HG03060 (cell line): ENCODE measurements at regions not wholly inside any gene's neighbourhood (a gene's known extent, or its start where the extent isn't known, plus 50 kb on each side); places are given as distances from the start of the nearest gene placed in this dataset.
"Not testable (repeated sequence)": the region's sequence is repeated elsewhere in the genome, so short reads cannot be mapped to it uniquely, and the experiment has no call there.

Experiments used
- ATAC-seq: cut with Tn5 transposase; IDR thresholded peaks from one replicate; pipeline ENCODE4 v1.9.1; 2021; ENCODE audit warnings: low read depth, moderate number of reproducible peaks; ENCODE audit not compliant: unreplicated experiment

DNA sequence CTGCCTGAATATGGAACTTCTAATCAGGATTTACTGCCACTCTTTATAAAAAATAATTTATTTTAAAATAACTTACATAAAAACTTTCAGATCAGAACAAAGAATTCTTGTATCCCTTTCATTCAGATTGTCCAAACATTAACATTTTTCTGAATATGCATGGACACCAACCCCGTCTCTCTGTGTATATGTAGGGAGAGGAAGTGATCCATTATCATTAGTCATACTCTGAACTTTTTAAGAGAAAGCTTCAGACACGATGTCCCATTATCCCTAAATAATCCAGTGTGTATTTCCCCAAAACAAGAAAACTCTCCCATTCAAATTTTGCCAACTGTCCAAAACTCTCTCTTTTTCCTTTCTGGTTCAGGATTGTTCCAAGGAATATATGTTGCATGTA is 122.3 kb upstream of the CXADR start:
- ATAC-seq: no peak

DNA sequence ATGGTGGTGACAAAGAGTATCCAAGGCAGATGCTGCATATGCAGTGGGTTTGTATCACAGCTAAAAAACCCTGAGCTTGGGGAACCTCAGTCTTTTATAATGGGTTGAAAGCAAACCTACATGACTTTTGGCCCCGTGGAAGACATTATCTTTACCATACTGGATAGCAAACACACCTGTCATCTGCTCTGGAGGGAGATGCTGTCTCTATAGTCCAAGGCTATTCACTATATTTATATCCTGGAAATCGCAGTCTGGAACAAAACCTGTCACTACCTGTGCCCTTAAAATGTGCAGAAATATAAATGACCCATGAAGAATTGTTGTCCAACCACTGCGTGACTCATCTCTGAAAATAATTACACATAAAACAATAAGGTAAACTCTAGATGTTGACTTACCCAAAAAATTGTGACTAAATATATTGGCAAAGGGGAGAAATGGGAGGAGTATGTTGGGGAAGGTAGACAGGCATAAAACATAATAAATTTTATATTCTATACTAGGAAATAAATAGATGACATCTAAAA is 121.0 kb upstream of the CXADR start:
- ATAC-seq: no peak

DNA sequence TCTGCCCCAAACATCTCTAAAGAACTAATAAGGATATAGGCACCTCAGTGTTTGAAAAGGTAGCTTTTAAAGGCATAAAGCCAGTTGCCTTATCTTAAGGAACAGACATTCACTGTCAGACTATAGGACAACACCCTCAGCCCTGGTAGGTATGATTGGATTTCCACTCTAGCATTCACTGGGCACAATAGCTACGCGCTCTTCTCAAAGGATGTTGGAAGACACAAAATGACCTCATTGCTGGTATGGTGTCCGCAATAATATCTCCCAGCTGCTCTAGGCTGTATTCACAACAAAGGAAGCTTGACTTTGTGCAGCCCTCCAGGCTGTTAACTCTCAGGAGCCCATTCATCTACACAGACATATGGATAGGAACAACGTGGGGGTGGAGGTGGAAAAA is 119.4 kb upstream of the CXADR start:
- no peak for ATAC-seq

DNA sequence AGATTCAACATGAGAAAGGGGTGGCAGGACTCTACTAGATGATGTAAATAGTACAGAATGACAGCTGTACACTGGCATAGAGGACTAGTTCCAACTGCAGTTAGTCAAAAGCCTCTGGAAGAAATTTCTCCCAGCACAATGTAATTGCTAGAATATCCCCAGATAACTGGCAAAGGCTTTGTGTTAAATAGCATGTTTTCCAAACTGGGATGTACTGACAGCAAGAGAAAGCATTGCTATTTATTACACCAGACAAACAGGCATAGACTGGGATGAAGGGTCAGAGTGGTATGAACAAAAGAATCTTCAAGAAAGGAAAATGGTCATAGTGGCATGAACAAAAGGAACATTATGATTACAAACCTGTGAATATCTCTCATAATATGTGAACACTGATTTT is 115.9 kb upstream of the CXADR start:
- no peak for ATAC-seq

DNA sequence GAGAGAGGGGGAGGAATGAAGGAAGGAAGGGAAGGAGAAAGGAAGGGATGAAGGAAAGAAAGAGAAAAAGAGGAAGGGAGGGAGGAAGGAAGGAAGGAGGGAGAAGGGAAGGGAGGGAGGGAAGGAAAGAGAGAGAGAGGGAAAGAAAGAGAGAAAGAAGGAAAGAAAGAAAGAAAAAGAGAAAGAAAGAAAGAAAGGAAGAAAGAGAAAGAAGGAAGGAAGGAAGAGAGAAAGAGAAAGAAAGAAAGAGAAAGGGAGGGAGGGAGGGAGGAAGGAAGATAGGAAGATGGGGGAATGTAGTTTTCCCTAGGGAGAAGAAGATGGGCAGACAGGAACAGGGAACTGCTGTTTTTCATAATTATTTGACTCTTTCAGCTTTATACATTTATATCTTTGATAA is 115.1 kb upstream of the CXADR start:
- no peak for ATAC-seq

DNA sequence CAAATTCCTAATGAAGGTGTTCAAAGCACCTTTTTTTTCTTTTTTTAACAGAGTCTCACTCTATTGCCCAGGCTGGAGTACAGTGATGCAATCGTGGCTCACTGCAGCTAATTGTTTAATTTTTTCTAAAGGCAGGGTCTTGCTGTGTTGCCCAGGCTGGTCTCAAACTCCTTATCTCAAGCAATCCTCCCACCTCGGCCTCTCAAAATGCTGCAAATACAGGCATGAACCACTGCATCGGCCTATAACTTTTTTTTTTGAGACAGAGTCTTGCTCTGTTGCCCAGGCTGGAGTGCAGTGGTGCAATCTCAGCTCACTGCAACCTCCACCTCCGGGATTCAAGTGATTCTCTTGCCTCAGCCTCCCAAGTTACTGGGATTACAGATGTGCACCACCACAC is 113.9 kb upstream of the CXADR start:
- not testable (repeated sequence) for ATAC-seq

DNA sequence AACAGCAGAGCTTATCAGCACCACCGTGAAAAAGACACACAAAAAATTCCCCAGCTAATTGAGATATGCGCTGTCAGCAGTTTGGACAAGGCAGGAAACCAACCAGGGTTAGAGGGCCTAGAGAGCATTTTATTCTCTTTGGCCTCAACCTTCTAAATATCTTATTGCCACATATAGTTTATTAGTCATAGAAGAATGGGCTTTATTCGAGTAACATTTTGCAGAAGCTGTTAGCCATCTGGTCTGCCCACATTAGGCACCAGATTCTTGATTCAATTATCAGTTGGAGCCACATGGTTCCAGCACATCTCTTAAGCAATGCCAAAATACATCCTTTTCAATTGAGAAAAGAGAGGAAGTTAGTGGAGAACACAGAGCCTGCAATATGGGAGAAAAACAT is 109.9 kb upstream of the CXADR start:
- no peak for ATAC-seq

DNA sequence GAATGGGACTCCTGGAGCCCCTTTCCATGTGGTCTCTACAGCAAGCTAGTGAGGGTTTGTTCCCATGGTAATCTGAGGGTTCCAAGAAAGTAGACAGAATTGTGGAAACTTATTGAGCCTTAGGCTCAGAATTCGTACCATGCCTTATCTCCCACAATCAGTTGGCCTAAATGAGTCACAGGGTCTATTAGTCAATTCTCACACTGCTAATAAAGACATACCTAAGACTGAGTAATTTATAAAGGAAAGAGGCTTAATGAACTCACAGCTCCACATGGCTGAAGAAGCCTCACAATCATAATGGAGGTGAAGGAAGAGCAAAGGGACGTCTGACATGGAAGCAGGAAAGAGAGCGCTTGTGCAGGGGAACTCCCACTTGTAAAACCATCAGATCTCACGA is 106.6 kb upstream of the CXADR start:
- no peak for ATAC-seq

DNA sequence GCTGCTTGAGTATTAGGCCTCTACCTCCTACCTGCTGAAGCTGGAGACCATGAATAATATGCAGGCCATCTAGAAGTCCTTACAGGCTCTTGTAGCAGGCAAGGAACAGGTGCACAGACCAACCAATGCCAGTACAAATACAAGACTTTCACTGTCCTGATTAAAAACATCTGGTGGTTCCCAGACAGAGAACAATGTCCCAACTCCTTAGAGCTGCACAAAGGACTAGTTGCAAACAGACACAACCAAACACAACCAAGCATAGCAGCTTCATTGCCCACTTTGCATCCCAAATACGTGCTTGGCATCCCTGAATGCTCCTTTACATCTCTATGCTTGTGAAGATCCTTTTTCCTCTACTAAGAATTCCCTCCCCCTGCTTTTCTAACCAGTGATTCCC is 98.1 kb upstream of the CXADR start:
- no peak for ATAC-seq

DNA sequence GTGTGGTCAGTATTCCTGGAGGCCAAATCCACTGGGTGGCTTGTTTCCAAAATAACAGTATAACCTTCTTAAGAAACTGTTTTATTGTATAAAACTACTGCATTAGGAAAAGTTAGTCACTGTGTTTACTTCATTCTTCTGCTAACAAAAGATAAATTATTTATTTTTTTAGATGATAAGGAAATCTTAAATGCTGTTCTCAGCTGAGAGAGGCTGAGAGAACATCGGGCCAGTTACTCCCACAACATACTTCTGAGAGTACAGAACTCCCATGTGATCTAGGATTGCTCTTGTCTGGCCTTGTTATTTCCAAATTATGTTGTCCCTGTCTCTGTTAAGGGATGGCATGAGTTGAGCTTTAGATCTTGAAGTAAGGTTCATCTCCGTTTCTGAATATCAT is 96.7 kb upstream of the CXADR start:
- no peak for ATAC-seq

DNA sequence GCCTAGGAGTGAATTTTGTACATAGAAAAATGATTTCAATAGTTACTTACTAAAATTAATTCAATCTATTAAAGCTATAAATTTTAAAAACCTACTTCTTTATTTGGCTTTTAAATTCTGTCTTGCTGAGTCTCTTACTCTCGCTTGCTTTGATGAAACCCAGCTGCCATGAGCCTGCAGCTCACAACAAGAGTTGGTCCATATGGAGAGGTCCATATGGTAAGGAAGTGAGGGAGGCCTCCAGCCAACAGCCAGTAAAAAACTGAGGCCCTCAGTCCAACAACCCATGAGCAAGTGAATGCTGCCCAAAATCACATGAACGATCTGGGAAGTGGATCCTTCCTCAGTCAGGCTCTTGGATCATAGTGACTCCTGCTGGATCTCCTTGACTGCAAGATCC is 89.9 kb upstream of the CXADR start:
- no peak for ATAC-seq

DNA sequence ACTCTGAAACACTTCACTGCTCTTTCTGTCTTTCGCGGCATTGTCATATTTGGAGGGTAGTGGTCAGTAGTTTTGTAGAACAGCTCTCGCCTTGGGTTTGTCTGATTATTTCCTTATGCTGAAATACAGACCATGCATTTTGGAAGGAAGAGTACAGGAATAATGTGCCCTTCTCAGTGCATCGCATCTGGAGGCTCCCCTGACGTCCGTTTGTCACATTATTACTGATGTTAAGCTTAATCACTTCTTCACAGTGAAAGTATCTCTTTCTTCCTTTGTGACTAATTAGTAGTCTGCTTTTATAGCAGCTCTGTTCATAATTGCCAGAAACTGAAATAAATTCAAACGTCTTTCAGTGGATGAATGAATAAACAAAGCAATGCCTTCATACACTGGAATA is 85.7 kb upstream of the CXADR start:
- ATAC-seq: no peak

DNA sequence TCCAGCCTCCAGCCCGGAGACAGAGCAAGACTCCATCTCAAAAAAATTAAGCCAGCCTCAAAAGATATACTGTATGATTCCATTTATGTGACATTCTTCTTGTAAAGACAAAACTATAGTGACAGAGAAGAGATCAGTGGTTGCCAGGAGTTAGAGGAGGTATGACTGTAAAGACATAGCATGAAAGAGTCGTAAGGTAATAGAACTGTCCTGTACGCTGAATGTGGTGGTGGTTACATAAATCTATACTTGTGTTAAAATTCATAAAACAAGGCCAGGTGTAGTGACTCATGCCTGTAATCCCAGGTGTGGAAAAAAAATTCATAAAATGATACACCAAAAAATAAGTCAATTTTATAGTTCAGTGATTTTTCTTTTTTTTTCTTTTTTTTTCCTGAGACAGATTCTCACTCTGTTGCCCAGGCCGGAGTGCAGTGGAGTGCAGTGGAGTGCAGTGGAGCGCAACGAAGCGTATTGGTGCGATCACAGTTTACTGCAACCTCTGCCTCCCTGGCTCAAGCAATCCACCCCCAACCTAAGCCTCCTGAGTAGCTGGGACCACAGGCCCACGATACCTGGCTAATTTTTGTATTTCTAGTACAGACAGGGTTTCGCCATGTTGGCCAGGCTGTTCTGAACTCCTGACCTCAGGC is 84.9 kb upstream of the CXADR start:
- ATAC-seq: peak; percentile 89

DNA sequence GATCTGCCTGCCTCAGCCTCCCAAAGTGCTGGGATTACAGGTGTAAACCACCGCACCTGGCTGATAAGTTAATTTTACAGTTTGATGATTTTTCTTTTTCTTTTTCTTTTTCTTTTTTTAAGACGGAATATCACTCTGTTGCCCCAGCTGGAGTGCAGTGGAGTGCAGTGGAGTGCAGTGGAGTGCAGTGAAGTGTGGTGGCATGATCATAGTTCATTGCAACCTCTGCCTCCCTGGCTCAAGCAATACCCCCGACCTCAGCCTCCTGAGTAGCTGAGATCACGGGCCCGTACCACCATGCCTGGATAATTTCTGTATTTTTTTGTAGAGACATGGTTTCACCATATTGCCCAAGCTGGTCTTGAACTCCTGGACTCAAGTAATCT is 84.4 kb upstream of the CXADR start:
- ATAC-seq: peak; percentile 37

DNA sequence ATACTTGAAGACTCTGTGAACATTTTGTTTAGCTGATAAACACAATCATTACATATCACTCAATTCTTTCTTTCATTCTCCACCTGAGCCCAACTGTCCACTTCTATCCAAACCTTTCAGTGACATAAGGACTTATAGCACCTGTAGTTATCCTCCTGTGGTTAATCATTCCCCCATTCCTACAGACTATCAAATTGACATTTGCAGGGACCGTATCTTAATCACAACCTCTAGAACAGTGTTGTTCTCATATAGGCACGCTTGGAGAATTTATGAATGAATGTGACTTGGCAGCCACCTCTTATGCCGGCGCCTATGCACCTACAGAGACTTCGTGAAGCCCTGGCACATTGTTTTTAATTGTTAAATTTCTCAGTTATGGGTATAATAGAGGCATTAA is 83.9 kb upstream of the CXADR start:
- no peak for ATAC-seq

DNA sequence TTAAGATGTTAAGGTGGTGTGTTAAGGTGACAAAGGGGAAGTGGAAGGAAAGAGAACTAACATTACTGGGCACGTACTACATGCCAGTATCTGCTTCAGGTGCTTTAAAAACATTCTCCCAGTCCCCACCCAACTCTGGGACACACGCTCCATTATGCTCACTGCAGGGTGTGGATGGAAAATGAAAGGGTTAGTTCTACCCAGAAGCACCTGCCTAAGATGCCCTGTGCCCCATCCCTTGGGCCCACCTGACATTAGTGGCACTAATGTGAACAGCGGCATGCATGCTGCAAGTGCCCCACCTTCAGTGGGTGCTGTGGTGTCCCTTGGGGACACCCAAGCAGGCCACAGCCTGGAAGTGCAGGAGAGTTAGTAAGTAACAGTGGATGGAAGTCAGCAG is 82.9 kb upstream of the CXADR start:
- no peak for ATAC-seq

DNA sequence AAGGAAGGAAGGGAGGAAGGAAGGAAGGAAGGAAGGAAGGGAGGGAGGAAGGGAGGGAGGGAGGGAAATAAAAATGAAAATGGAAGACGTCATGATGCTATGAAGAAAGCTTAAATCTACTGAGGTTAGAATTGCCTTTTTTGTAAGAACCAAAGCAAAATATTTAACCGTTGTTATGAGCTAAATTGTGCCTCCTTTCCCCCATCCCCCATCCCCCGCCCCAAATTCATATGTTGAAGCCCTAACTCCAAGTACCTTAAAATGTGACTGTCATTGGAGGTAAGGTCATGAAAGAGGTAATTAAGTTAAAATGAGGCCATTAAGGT is 80.1 kb upstream of the CXADR start:
- no peak for ATAC-seq

DNA sequence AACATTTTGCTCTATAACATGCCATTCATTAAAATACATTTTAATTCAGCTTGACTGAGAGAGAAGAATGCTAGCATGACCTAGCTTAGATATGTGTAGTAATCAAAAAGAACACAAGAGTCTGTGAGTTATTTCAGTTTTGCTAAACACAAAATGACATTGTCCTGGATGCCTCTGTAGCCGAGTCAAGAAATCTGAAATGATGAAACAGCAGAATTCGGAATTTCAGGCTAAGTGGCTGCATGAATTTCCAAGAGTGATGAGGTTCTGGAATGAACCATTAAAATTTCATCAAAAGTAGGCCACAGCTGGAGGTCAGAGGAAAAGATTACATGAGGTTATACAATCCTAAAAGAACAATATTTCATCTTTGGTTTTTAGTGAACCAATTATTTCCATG is 79.1 kb upstream of the CXADR start:
- ATAC-seq: no peak

DNA sequence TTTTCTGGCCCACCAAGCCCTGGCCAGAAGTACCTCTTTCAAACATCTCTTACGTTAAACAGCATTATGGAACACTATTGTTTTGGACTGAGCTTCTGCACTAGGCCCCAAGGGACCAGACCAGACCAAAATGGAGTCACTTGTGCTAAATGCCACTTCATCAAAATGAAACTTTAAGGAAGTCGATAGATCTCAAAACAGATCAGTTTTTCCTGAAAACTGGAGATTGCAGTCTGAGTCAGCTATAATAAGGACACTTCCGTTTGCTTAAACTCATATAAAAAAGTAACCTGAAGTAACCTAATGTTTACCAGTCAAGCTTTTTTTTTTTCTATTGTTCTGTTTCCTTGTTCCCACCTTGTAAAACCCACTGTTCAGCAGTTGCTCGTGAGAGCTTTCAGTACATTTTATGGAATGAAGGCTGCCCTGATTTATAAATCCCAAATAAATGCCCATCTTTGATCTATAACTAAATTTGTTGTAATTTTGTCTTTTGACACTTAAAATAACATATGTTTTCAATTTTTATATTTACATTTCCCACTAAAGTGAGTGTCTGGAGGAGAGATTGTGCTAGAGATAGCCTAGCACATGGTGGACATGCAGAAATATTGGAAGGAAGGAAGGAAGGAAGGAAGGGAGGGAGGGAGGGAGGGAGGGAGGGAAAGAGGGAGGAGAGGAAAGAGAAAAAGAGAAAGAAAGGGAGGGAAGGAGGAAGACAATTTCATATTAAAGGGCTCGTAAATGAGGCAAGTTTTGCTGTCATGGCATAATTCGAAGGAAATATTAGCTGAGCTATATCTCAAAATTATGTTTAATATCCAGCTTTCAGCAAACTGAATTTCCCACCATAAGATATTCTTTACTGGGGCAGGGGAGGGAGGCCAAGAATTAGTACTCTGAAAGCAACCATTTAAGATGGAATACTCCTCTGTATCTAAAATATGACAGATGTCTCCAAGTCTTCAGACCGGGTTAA is 77.0 kb upstream of the CXADR start:
- no peak for ATAC-seq

DNA sequence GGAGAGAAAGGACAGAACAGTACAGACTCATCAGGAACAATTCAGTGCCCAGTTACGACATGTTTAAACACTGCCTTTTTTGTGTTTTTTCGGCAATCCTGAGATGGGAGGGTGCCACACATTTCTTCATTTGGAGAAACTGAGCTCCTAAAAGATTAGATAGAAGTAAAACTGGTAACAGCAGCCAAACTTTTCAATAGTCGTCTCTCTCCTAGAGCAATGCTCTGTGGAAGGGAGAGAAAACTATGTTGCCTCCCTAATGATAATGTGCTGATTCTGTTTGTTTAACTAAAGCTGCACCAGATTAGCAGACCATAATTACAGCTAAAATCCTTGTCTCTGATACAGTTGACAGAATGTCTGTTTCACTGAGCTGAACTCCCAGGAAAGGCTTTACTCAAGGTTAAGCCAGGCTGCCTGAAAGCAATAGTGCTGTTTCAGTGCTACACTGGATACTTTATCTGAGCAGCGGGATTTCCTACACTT is 76.2 kb upstream of the CXADR start:
- no peak for ATAC-seq

DNA sequence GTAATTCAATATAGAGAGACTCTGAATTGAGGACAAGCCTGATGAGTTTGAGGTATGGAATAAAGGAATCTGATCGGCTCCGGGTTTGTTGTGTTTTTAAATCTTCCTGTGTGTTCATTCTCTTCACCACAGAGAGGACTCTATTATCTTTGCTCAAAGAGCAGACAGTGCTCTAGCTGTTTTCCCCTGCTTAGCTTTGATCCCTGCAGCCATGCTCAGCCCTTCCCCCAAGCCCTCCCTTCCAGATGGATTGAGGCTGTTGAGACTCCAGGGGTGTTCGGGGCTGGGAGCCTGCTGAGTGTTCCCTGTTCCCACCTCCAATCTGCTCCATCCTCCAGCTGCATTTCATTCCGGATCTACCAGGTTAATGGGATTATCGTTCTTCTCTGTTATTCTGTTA is 74.2 kb upstream of the CXADR start:
- ATAC-seq: no peak

DNA sequence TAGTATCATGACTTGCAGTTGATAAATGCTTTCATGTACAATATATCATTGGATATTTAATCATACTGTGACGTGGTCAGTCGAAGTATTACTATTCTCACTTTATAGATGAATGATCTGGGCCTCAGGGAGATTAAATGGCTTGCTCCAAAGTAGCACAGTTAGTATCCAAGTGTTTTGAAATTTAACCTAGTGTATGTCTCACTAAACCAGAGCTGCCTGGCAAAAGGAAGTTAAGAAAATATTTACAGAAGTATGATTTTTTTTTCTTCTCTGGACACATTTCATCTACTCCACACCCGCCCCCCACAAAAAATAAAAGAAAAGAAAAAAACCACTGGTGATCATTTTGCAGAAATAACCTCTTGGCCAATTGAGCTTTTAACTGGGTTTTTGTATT is 71.9 kb upstream of the CXADR start:
- no peak for ATAC-seq
